H1 (cell line): ENCODE measurements at regions not wholly inside any gene's neighbourhood (a gene's known extent, or its start where the extent isn't known, plus 50 kb on each side); places are given as distances from the start of the nearest gene placed in this dataset.
"Not testable (repeated sequence)": the region's sequence is repeated elsewhere in the genome, so short reads cannot be mapped to it uniquely, and the experiment has no call there.

Source experiments
- BRCA1 ChIP-seq: IDR thresholded peaks from 2 replicates; pipeline ENCODE4 v1.6.1; 2012; ENCODE audit warnings: low read depth, low read length, improper control_type of control experiment
- CHD2 ChIP-seq: IDR thresholded peaks from 2 replicates; pipeline ENCODE4 v1.6.1; 2012; ENCODE audit warnings: low read length, improper control_type of control experiment
- EZH2 ChIP-seq: fragments of 200-600 bp; sonication (generic); IDR thresholded peaks from 2 replicates; pipeline ENCODE4 v1.7.1; 2012; ENCODE audit warnings: low read depth, mild to moderate bottlenecking, moderate library complexity, low read length, inconsistent platforms; ENCODE audit not compliant: severe bottlenecking

DNA sequence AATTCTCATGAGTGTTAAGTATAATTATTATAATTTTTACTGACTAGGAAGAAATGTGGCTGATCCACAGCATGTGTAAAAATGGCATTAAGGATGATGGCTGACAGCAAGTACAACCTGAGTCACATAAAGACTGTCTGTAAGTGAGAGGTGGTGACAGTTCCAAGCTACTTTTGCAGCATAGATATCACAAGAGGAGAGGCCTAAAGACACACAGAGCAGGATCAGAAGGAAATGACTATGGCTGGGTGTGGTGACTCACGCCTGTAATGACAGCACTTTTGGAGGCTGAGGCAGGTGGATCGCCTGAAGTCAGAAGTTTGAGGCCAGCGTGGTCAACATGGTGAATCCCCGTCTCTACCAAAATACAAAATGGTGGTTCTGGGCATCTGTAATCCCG lies 234.7 kb upstream of the HSFY1 start:
- TF ChIP-seq BRCA1, CHD2, EZH2: not testable (repeated sequence)
